ENCODE measurements at regions not wholly inside any gene's neighbourhood (a gene's known extent, or its start where the extent isn't known, plus 50 kb on each side); places are given as distances from the start of the nearest gene placed in this dataset.
A peak's percentile ranks its signal among the peaks of the same experiment; 100 is the strongest.

GRCh38 chr16:17617021-17617552 lies 146.3 kb upstream of the XYLT1 start:
- no peak for DNase-seq (ENCODE audit: low read depth in 2 of 3, low spot score in 2 of 3)

- no peak for DNase-seq (ENCODE audit: low read depth in 2 of 3, low spot score in 2 of 3)
Observed at GRCh38 chr16:17612336-17612735, 141.6 kb upstream of the XYLT1 start.

- no peak for DNase-seq (ENCODE audit: low read depth in 2 of 3, low spot score in 2 of 3)
Observed at GRCh38 chr16:17607609-17608008, 136.8 kb upstream of the XYLT1 start.

GRCh38 chr16:17607075-17607509 lies 136.3 kb upstream of the XYLT1 start:
- DNase-seq (ENCODE audit: low read depth in 2 of 3, low spot score in 2 of 3), result peak in 1 of 3 donors; percentile 39

- no peak for DNase-seq (ENCODE audit: low read depth in 2 of 3, low spot score in 2 of 3)
Observed at GRCh38 chr16:17606460-17606859, 135.7 kb upstream of the XYLT1 start.

DNA sequence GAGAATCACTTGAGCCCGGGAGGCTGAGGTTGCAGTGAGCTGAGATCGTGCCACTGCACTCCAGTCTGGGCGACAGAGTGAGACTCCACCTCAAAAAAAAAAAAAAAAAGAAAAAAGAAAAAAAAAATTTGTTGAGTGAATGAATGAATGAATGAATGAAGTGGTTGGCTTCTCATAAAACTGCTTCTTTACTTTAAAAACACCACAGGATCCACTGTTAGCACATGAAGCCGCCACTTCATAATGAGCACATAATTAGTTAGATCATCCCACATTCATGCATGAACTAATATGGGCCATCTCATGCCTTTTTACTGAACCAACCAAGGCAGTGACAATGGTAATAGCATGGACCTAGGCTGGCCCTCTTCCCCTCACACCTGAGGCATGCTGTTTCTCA lies 135.0 kb upstream of the XYLT1 start:
- no peak for DNase-seq (ENCODE audit: low read depth in 2 of 3, low spot score in 2 of 3)

- no peak for DNase-seq (ENCODE audit: low read depth in 2 of 3, low spot score in 2 of 3)
Observed at GRCh38 chr16:17603626-17604025, 132.9 kb upstream of the XYLT1 start.

DNA sequence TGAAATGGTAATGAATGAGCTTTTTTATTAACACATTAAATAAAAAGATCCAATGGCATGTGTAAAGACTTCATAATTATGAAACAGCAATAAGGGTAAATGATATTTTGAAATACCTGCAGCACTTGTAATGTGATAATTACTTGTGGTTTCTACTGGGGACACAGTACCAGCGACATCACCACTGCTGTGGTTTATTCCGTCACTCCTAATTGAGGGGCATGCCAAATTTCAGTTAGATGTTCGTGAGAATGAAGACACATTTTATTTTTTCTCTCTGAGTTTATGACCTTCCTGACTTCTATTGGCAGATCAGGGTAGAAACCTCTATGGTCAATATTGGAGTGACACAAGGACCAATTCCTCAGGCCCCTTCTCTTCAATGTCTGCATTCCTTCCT lies 131.9 kb upstream of the XYLT1 start:
- DNase-seq (ENCODE audit: low read depth in 2 of 3, low spot score in 2 of 3), result peak in 1 of 3 donors; percentile 4

DNA sequence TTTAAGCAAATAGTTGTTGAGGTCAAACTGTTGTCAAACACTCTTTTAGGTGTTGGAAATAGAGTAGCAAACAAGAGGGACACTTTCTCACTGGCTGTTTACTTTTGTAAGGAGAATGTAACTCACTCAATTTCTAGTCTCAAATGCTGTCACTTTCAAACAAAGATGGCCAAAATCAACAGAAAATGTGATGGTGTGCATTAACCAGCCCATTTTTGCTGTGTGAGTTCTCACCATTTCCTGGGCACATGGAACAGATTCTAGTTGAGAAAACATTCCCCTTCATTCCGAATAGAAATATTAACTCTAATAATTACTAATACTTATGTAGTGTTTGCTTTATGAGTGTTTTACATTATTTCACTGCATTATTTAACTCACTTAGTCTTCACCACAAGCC lies 128.2 kb upstream of the XYLT1 start:
- DNase-seq (ENCODE audit: low read depth in 2 of 3, low spot score in 2 of 3), result no peak

GRCh38 chr16:17591655-17592405 lies 121.1 kb upstream of the XYLT1 start:
- no peak for DNase-seq (ENCODE audit: low read depth in 2 of 3, low spot score in 2 of 3)

DNA sequence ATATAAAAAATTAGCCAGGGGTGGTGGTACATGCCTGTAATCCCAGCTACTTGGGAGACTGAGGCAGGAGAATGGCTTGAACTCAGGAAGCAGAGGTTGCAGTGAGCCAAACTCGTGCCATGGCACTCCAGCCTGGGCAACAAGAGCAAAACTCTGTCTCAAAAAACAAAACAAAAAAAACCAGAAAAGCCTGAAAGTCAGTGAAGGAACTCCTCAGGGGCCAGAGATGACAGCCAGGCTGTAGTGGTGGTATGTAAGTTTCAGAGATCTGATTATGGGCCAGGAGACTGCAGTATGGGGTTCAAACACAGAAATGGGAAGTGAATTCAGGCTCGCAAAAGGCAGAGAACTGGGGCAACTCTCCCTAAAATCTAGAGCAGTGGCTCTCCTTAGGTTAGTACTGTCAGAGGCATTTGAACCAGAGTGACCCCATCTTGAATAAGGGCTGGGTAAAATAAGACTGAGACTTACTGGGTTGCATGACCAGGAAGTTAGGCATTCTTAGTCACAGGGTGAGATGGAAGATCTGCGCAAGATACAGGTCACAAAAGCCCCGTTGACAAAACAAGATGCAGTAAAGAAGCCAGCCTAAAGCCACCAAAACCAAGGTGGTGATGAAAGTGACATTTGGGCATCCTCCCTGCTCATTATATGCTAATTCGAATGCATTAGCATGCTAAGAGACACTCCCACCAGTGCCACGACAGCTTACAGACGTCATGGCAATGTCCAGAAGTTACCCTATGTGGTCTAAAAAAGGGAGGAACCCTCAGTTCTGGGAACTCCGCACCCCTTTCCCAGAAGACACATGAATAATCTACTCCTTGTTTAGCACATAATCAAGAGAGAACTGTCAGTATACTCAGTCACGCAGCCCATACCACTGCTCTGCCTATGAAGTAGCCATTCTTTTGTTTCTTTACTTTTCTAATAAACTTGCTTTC lies 120.2 kb upstream of the XYLT1 start:
- DNase-seq (ENCODE audit: low read depth in 2 of 3, low spot score in 2 of 3), result no peak

- no peak for DNase-seq (ENCODE audit: low read depth in 2 of 3, low spot score in 2 of 3)
Observed at GRCh38 chr16:17589898-17590297, 119.1 kb upstream of the XYLT1 start.

DNA sequence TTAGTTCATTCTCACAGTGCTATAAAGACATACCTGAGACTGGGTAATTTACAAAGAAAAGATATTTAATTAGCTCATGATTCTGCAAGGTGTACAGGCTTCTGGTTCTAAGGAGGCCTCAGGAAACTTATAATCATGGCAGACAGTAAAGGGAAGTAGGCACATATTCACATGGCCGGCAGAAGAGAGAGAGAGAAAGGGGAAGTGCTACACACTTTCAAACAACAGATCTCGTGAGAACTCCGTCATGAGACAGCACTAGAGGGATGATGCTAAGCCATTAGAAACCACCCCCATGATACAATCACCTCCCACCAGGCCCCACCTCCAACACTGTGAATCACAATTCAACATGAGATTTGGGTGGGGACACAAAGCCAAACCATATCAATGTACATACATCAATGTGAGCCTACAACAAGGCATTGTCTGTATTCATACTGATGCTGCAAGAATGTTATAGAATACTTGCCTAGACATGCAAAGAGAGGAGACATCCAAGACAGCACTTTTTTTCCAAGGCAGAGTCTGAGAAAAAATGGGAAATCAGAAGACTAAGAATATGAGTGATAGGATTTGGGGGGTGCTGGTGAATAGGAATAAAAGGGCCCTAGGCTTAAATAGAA lies 114.8 kb upstream of the XYLT1 start:
- DNase-seq (ENCODE audit: low read depth in 2 of 3, low spot score in 2 of 3), result peak in 1 of 3 donors; percentile 14

DNA sequence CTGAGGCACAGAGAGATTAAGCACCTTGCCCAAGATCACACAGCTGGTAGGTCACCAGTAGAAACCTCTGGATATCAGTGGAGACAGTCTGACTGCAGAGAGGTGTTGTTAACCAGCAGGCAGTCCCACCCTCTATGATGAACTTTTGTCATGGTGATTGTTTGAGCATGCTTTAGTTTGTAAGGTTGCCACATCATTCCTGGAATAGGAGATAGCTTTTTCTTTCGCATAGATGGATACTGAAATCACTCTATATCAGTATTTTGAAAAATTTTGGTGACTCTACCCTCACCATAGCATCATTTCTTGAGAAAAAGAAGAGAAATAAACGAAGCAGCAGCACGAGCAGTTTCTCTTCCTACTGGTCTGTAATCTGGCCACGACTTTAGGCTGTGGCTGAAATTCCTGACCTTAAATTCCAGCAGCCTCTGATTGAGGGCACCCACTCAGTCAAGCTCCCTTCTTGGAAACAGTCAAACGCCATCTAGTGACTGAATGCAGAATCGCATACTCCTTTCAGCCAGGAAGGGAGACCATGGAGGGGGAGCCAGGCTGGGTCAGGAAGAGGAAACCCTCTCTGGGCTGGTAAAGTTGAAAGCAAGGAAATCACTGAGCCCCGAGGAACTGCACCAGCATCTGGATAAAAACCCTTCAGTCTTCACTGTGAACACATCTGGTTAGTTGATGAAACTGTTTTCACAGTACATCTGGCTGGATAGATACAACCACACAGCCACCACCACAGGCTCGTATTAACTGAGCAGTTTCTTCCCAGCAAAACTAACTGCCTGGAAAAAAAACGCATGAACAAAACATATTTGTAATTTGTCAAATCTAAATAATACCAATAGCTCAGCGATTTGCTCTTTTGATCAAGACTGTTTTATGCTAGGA lies 108.5 kb upstream of the XYLT1 start:
- peak; percentile 25 to 85 (median 70) for DNase-seq (ENCODE audit: low read depth in 2 of 3, low spot score in 2 of 3)

GRCh38 chr16:17574256-17574655 lies 103.5 kb upstream of the XYLT1 start:
- no peak for DNase-seq (ENCODE audit: low read depth in 2 of 3, low spot score in 2 of 3)

- DNase-seq (ENCODE audit: low read depth in 2 of 3, low spot score in 2 of 3), result no peak
Observed at GRCh38 chr16:17572145-17572544, 101.4 kb upstream of the XYLT1 start.

DNA sequence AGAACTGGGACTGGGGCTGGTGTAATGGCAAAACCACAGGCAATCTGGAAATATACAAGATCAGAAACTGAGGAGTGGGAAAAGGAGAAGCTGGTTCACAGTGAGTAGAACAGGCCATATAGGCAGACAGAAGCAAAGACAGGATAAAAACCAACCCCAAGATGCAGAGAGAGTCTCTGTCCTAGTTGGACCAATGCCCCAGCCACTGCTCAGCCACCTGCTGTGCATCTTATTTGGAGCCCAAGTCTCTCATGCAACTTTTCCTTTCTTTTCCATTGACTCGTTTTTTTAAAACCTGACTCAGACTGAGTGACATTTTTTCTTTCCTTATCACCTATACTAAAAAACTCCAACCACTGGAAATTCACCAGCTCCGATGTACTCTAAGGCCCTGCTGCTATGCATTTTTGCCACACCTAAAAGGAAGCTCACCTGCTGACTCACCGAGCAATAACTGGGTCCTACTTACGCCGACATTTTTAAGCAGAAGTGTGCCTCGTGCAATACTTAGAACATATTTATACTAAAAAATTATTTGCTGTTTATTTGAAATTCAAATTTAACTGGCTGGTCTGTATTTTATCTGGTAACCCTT lies 100.8 kb upstream of the XYLT1 start:
- no peak for DNase-seq (ENCODE audit: low read depth in 2 of 3, low spot score in 2 of 3)

DNA sequence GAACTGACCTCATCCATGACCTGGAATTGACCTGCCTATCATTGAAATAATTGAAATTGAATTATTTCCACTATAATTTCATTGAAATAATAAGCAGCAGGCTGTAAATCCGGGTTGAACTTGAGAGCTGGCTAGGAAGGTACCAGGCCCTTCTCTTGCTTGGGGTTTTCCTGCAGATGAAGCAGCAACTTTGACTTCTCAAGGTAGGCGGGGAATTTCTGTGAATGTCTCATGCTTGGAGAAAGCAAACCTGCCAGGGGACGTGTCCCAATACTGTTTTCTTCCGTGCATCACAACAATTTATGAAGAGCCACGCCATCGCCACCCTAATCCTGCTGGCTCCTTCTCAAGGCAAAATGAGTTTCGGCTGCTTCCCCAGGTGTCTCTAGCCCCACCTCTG lies 97.5 kb upstream of the XYLT1 start:
- no peak for DNase-seq (ENCODE audit: low read depth in 2 of 3, low spot score in 2 of 3)

- no peak for DNase-seq (ENCODE audit: low read depth in 2 of 3, low spot score in 2 of 3)
Observed at GRCh38 chr16:17567455-17567854, 96.7 kb upstream of the XYLT1 start.
